ENCODE measurements at regions not wholly inside any gene's neighbourhood (a gene's known extent, or its start where the extent isn't known, plus 50 kb on each side); places are given as distances from the start of the nearest gene placed in this dataset.
"Not testable (repeated sequence)": the region's sequence is repeated elsewhere in the genome, so short reads cannot be mapped to it uniquely, and the experiment has no call there.

DNA sequence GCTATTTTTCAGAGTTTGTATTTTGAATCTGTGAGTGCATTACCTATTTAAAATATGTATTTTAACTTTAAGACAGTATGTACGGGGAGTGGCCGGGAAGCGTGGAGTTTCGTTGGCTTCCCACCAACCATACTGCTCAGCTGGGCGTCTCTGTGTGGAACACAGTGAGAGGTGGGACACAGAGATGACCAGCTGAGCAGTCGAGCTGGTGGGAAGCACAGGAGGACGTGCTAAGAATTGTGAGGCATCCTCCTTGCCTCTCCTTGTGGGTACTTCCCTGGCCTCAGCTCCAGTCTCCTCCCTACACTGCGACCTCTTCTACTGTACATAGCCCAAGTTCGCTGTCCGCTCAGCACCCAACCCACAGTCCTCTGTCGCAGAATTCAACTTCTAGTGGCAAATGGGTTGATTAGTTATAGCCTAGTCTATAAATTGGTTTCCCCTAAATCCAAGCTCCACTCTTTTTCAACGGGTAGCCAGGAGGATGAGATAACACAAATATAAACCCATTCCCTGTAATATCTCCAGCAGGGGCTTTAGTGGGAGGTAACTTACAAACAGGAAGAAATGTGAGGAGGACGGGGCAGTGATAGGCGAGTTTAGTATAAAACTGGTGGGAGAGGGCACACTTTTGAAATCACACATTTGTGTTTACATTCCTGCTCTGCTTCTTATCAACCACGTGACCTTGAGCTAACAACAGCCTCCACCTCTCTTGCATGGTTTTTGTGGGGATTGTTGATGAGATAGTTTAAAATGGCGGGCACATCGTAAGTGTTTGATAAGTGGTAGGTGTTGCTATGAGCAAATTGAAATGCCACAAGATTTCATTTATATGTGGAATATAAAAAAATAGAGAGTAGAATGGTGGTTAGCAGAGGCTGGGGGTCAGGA, 211.9 kb upstream of the HS3ST3A1 start:
- peaks cover 0 to 3% of the 10 kb centered on the region in 2 donors for H3K36me3 Mint-ChIP-seq (ENCODE audit: insufficient read depth in 2 of 2)
- DNase-seq = no peak
- H3K4me1 Mint-ChIP-seq (ENCODE audit: low read depth) = no peaks in the 10 kb centered on the region
- peaks cover 2 to 3% of the 10 kb centered on the region in 2 donors for H3K9me3 Mint-ChIP-seq
- no peak overlapping the region for H3K27ac Mint-ChIP-seq
- H3K4me3 Mint-ChIP-seq = no peak overlapping the region
- H3K27me3 Mint-ChIP-seq (ENCODE audit: low read depth) = no peaks in the 10 kb centered on the region
- ATAC-seq (replicated peaks in 1 of 2) = no peak

DNA sequence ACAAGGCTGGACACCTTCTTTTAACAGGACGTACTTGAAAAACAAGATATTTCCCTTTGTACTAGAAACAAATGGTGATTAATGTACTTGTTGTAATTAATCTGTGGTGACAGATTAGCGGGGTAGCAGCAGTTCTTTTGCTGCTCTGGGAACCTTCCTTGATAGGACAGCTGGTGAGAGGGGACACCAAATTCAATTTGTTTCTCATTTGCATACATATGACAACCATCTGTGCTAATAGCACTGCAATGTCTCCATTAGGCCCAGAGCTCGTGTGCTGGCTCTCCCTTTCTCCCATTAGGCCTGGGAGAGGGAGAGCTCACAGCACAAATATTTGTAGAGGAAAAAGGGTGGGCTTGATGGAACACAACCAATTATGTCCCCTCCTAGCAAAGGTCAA, 221.0 kb upstream of the HS3ST3A1 start:
- no peak overlapping the region for H3K4me3 Mint-ChIP-seq
- H3K36me3 Mint-ChIP-seq (ENCODE audit: insufficient read depth in 2 of 2) = no peaks in the 10 kb centered on the region
- no peaks in the 10 kb centered on the region for H3K27me3 Mint-ChIP-seq (ENCODE audit: low read depth)
- no peak overlapping the region for H3K27ac Mint-ChIP-seq
- ATAC-seq (replicated peaks in 1 of 2) (no peak), DNase-seq (no peak)
- H3K4me1 Mint-ChIP-seq (ENCODE audit: low read depth) = peaks cover 10% of the 10 kb centered on the region
- H3K9me3 Mint-ChIP-seq = peaks cover 0 to 3% of the 10 kb centered on the region in 2 donors

GRCh38 chr17:13825526-13826040, 223.9 kb upstream of the HS3ST3A1 start:
- Mint-ChIP-seq H3K4me3 (peak overlapping the region in 1 of 2 donors; percentile 6), H3K9me3 (peaks cover 0 to 3% of the 10 kb centered on the region in 2 donors), H3K27ac (no peak overlapping the region), H3K36me3 (ENCODE audit: insufficient read depth in 2 of 2) (peaks cover 1 to 3% of the 10 kb centered on the region in 2 donors), H3K27me3 (ENCODE audit: low read depth) (no peaks in the 10 kb centered on the region), H3K4me1 (ENCODE audit: low read depth) (peaks cover 10% of the 10 kb centered on the region)
- DNase-seq (no peak), ATAC-seq (replicated peaks in 1 of 2) (no peak)

GRCh38 chr17:13827118-13827517, 225.4 kb upstream of the HS3ST3A1 start:
- peak; percentile 92 to 96 for ATAC-seq (replicated peaks in 1 of 2)

GRCh38 chr17:13833921-13834320, 232.2 kb upstream of the HS3ST3A1 start:
- Mint-ChIP-seq H3K27me3 (ENCODE audit: low read depth) (no peaks in the 10 kb centered on the region), H3K36me3 (ENCODE audit: insufficient read depth in 2 of 2) (peaks cover 0 to 1% of the 10 kb centered on the region in 2 donors), H3K4me1 (ENCODE audit: low read depth) (no peaks in the 10 kb centered on the region), H3K27ac (no peak overlapping the region), H3K9me3 (peaks cover 0 to 3% of the 10 kb centered on the region in 2 donors), H3K4me3 (no peak overlapping the region)
- no peak for ATAC-seq (replicated peaks in 1 of 2)
- no peak for DNase-seq

More at GRCh38 chr17:13827118-13827517, 225.4 kb upstream of the HS3ST3A1 start:
- Mint-ChIP-seq H3K36me3 (ENCODE audit: insufficient read depth in 2 of 2) (peaks cover 1 to 3% of the 10 kb centered on the region in 2 donors), H3K9me3 (peaks cover 0 to 1% of the 10 kb centered on the region in 2 donors), H3K27me3 (ENCODE audit: low read depth) (no peaks in the 10 kb centered on the region), H3K4me3 (peak overlapping the region in 1 of 2 donors; percentile 67), H3K4me1 (ENCODE audit: low read depth) (peaks cover 10% of the 10 kb centered on the region), H3K27ac (no peak overlapping the region)
- peak; percentile 3 to 6 for DNase-seq

DNA sequence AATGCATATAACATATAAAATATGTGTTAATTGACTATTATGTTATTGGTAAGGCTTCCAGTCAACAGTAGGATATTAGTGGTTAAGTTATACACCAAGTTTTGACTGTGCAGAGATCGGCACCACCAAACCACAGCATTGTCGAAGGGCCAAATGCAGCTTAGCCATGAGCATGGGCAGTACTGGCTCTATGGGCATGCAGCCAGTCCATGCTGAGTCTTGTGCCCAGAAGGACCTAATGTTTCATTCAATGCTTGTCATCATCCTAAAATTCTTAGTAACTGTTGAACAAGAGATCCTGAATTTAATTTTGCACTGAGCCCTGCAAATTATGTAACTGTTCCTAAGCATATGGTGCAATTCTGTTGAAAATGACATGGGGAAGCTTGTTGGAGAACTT, 233.4 kb upstream of the HS3ST3A1 start:
- ATAC-seq (replicated peaks in 1 of 2) (no peak), DNase-seq (no peak)
- Mint-ChIP-seq H3K4me3 (no peak overlapping the region), H3K36me3 (ENCODE audit: insufficient read depth in 2 of 2) (no peaks in the 10 kb centered on the region), H3K27me3 (ENCODE audit: low read depth) (no peaks in the 10 kb centered on the region), H3K27ac (no peak overlapping the region), H3K4me1 (ENCODE audit: low read depth) (peaks cover 2% of the 10 kb centered on the region), H3K9me3 (peaks cover 0 to 3% of the 10 kb centered on the region in 2 donors)

DNA sequence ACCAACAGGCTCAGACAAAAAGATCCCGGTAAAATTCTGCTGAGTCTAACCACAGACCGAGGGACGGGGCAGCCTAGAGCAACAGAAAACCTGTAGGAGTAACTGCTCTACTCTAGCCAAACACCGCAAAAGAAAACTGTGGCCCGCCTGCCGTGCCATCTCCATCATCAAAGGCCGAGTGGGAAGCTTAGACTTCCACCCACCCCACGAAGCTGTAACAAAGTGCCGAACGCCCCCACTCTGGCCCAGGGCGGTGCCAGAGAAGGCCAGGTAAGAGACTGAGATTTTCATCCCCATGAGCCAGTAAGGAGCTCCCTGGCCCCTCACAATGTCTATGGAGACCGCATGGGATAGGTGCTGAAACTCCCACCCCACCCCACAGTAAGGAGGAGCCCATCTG, 231.9 kb upstream of the COX10 start:
- DNase-seq (no peak), ATAC-seq (replicated peaks in 1 of 2) (no peak)
- Mint-ChIP-seq H3K36me3 (ENCODE audit: insufficient read depth in 2 of 2) (no peaks in the 10 kb centered on the region), H3K27me3 (ENCODE audit: low read depth) (no peaks in the 10 kb centered on the region), H3K27ac (no peak overlapping the region), H3K4me3 (no peak overlapping the region), H3K4me1 (ENCODE audit: low read depth) (peaks cover 9% of the 10 kb centered on the region), H3K9me3 (no peaks in the 10 kb centered on the region)

- Mint-ChIP-seq H3K36me3 (ENCODE audit: insufficient read depth in 2 of 2) (no peaks in the 10 kb centered on the region), H3K4me1 (ENCODE audit: low read depth) (peaks cover 9% of the 10 kb centered on the region), H3K27ac (peak overlapping the region; percentile 62), H3K9me3 (no peaks in the 10 kb centered on the region), H3K27me3 (ENCODE audit: low read depth) (no peaks in the 10 kb centered on the region), H3K4me3 (no peak overlapping the region)
- no peak for DNase-seq
- no peak for ATAC-seq (replicated peaks in 1 of 2)
Observed at GRCh38 chr17:13840254-13840653, 229.1 kb upstream of the COX10 start.

- no peak for DNase-seq
- Mint-ChIP-seq H3K9me3 (peaks cover 0 to 4% of the 10 kb centered on the region in 2 donors), H3K36me3 (ENCODE audit: insufficient read depth in 2 of 2) (peaks cover 0 to 1% of the 10 kb centered on the region in 2 donors), H3K4me3 (no peak overlapping the region), H3K27me3 (ENCODE audit: low read depth) (no peaks in the 10 kb centered on the region), H3K4me1 (ENCODE audit: low read depth) (peaks cover 9% of the 10 kb centered on the region), H3K27ac (no peak overlapping the region)
- no peak for ATAC-seq (replicated peaks in 1 of 2)
Observed at GRCh38 chr17:13843862-13844635, 225.3 kb upstream of the COX10 start.

- DNase-seq (no peak), ATAC-seq (replicated peaks in 1 of 2) (no peak)
- Mint-ChIP-seq H3K4me3 (no peak overlapping the region), H3K4me1 (ENCODE audit: low read depth) (no peaks in the 10 kb centered on the region), H3K9me3 (peaks cover 3 to 6% of the 10 kb centered on the region in 2 donors), H3K27ac (no peak overlapping the region), H3K36me3 (ENCODE audit: insufficient read depth in 2 of 2) (peaks cover 5 to 8% of the 10 kb centered on the region in 2 donors), H3K27me3 (ENCODE audit: low read depth) (no peaks in the 10 kb centered on the region)
Observed at GRCh38 chr17:13851889-13852288, 217.4 kb upstream of the COX10 start.

DNA sequence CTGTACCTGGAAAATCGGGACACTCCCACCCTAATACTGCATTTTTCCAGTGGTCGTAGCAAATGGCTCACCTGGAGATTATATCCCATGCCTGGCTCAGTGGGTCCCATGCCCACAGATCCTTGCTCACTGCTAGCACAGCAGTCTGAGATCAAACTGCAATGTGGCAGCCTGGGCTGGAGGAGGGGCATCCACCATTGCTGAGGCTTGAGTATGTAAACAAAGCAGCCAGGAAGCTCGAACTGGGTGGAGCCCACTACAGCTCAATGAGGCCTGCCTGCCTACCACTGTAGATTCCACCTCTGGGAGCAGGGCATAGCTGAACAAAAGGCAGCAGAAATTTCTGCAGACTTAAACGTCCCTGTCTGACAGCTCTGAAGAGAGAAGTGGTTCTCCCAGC, 213.6 kb upstream of the COX10 start:
- not testable (repeated sequence) for H3K27me3 Mint-ChIP-seq (ENCODE audit: low read depth); H3K27ac Mint-ChIP-seq; H3K4me1 Mint-ChIP-seq (ENCODE audit: low read depth); ATAC-seq (replicated peaks in 1 of 2); H3K4me3 Mint-ChIP-seq; DNase-seq
- Mint-ChIP-seq H3K9me3 (peaks cover 11 to 14% of the 10 kb centered on the region in 2 donors), H3K36me3 (ENCODE audit: insufficient read depth in 2 of 2) (peaks cover 10 to 18% of the 10 kb centered on the region in 2 donors)

DNA sequence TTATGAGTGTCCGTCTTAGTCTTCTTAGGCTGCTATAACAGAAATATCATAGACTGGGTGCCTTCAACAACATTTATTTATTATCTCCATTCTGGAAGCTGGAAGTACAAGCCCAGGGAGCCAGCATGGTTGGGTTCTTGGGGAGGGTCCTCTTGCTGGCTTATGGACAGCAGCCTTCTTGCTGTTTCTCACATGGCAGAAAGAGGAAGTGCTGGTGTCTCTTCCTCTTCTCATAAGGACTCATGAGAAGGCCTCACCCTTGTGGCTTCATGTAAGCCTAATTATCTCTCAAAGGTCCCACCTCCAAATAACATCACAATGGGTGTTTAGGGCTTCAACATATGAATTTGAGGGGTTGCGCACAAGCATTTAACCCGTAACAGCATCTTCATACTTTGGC, 207.0 kb upstream of the COX10 start:
- no peaks in the 10 kb centered on the region for H3K4me1 Mint-ChIP-seq (ENCODE audit: low read depth)
- H3K4me3 Mint-ChIP-seq = no peak overlapping the region
- H3K36me3 Mint-ChIP-seq (ENCODE audit: insufficient read depth in 2 of 2) = peaks cover 6 to 7% of the 10 kb centered on the region in 2 donors
- H3K27me3 Mint-ChIP-seq (ENCODE audit: low read depth) = peaks cover 5% of the 10 kb centered on the region
- H3K27ac Mint-ChIP-seq = no peak overlapping the region
- DNase-seq = no peak
- no peak for ATAC-seq (replicated peaks in 1 of 2)
- peaks cover 7 to 10% of the 10 kb centered on the region in 2 donors for H3K9me3 Mint-ChIP-seq

DNA sequence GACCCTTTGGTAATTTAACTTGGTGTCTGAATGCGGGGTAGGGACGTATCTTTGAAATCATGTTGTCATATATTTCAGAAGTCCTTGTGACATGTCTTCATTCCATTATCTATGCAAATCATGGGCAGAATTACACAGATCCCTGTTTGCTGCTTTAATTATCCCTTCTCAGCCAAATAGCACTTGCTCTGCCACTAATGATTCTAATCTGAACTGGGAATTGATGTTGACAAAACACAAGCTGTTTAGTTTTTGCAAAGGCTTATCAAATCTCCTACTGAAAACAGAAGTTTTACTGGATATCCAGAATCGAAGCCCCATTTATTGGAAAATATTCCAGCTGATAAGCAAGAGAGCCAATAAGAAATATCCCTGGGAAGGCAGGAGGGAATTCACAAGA, 205.9 kb upstream of the COX10 start:
- H3K9me3 Mint-ChIP-seq = peaks cover under 1 to 2% of the 10 kb centered on the region in 2 donors
- no peak overlapping the region for H3K4me3 Mint-ChIP-seq
- ATAC-seq (replicated peaks in 1 of 2) = no peak
- peaks cover under 1% of the 10 kb centered on the region for H3K27me3 Mint-ChIP-seq (ENCODE audit: low read depth)
- no peaks in the 10 kb centered on the region for H3K4me1 Mint-ChIP-seq (ENCODE audit: low read depth)
- DNase-seq = no peak
- peaks cover 0 to 4% of the 10 kb centered on the region in 2 donors for H3K36me3 Mint-ChIP-seq (ENCODE audit: insufficient read depth in 2 of 2)
- no peak overlapping the region for H3K27ac Mint-ChIP-seq
